Esophagus (tissue), 2 donors: ENCODE measurements at regions not wholly inside any gene's neighbourhood (a gene's known extent, or its start where the extent isn't known, plus 50 kb on each side); places are given as distances from the start of the nearest gene placed in this dataset.

ENCODE experiments used
- H3K27ac ChIP-seq, 2 donors: one replicate each; pipeline ENCODE4 v1.5.1; 2013; ENCODE audit warnings: low read depth in 2 of 2, mild to moderate bottlenecking in 2 of 2, inconsistent platforms in 1 of 2, low read length in 1 of 2, moderate library complexity in 1 of 2
- H3K27me3 ChIP-seq, 2 donors: one replicate each; pipeline ENCODE4 v1.6.1; 2013; ENCODE audit warnings: low read length in 2 of 2, control low read depth in 1 of 2, mild to moderate bottlenecking in 1 of 2; ENCODE audit not compliant: insufficient read depth in 2 of 2, control insufficient read depth in 1 of 2
- H3K36me3 ChIP-seq, 2 donors: one replicate each; pipeline ENCODE4 v1.6.1; 2013; ENCODE audit warnings: low read length in 1 of 2; ENCODE audit not compliant: control insufficient read depth in 2 of 2, insufficient read depth in 2 of 2
- H3K4me1 ChIP-seq, 2 donors: one replicate each; pipeline ENCODE4 v1.6.1; 2013; ENCODE audit warnings: low read length in 1 of 2; ENCODE audit not compliant: control insufficient read depth in 2 of 2, insufficient read depth in 2 of 2
- H3K4me3 ChIP-seq, 2 donors: one replicate each; pipeline ENCODE4 v1.5.1; 2013; ENCODE audit warnings: low read length in 2 of 2, mild to moderate bottlenecking in 2 of 2, low read depth in 1 of 2, moderate library complexity in 1 of 2
- H3K9me3 ChIP-seq, 2 donors: one replicate each; pipeline ENCODE4 v1.6.1; 2013; ENCODE audit warnings: mild to moderate bottlenecking in 2 of 2, low read depth in 1 of 2, low read length in 1 of 2, moderate library complexity in 1 of 2; ENCODE audit not compliant: control insufficient read depth in 2 of 2, insufficient read depth in 1 of 2
- WGBS, 2 donors: extraction: QIAGEN DNeasy Blood & Tissue Kit; methylation state at CpG; one replicate each; pipeline ENCODE4 v1.1.7; 2013; 5-methylcytosine and 5-hydroxymethylcytosine counted together
- donor health status: healthy with polysubstance abuse.
- donor health status: Bipolar disorder and iron deficiency.

- WGBS, 2 donors, result 59 to 67% methylated on average over 1 of the region's 1 CpG
- H3K27ac ChIP-seq, result no peak overlapping the region
Observed at GRCh38 chr11:12315024-12315423, 62.3 kb upstream of the PARVA start.

GRCh38 chr11:12316432-12316831 is 60.9 kb upstream of the PARVA start:
- Histone ChIP-seq H3K4me1 (no peaks in the 10 kb centered on the region), H3K27ac (no peak overlapping the region), H3K27me3 (no peaks in the 10 kb centered on the region), H3K9me3 (no peaks in the 10 kb centered on the region), H3K4me3 (no peak overlapping the region), H3K36me3 (no peaks in the 10 kb centered on the region)

More at GRCh38 chr11:12315024-12315423, 62.3 kb upstream of the PARVA start:
- no peak overlapping the region for H3K4me3 ChIP-seq
- H3K27me3 ChIP-seq, result no peaks in the 10 kb centered on the region
- H3K9me3 ChIP-seq, result no peaks in the 10 kb centered on the region
- H3K4me1 ChIP-seq, result no peaks in the 10 kb centered on the region
- H3K36me3 ChIP-seq, result no peaks in the 10 kb centered on the region

- H3K27me3 ChIP-seq, result no peaks in the 10 kb centered on the region
- no peaks in the 10 kb centered on the region for H3K4me1 ChIP-seq
- H3K27ac ChIP-seq, result peak overlapping the region in 1 of 2 donors; percentile 13
- WGBS, 2 donors, result 56 to 59% methylated on average over 10 of the region's 10 CpGs
- no peaks in the 10 kb centered on the region for H3K36me3 ChIP-seq
- no peaks in the 10 kb centered on the region for H3K9me3 ChIP-seq
- H3K4me3 ChIP-seq, result no peak overlapping the region
Observed at GRCh38 chr11:12318791-12319438, 58.5 kb upstream of the PARVA start.

- Histone ChIP-seq H3K4me1 (no peaks in the 10 kb centered on the region), H3K4me3 (no peak overlapping the region), H3K27me3 (no peaks in the 10 kb centered on the region), H3K27ac (peak overlapping the region in 1 of 2 donors; percentile 22), H3K36me3 (no peaks in the 10 kb centered on the region), H3K9me3 (no peaks in the 10 kb centered on the region)
- WGBS, 2 donors, result 0 to 10% methylated on average over 1 of the region's 1 CpG
Observed at GRCh38 chr11:12319461-12319951, 57.9 kb upstream of the PARVA start.

GRCh38 chr11:12319988-12320387 is 57.4 kb upstream of the PARVA start:
- no peaks in the 10 kb centered on the region for H3K9me3 ChIP-seq
- no peaks in the 10 kb centered on the region for H3K36me3 ChIP-seq
- no peak overlapping the region for H3K27ac ChIP-seq
- H3K27me3 ChIP-seq, result no peaks in the 10 kb centered on the region
- WGBS, 2 donors, result 75% methylated on average over 3 of the region's 3 CpGs
- no peaks in the 10 kb centered on the region for H3K4me1 ChIP-seq
- no peak overlapping the region for H3K4me3 ChIP-seq

- Histone ChIP-seq H3K4me1 (no peaks in the 10 kb centered on the region), H3K27me3 (no peaks in the 10 kb centered on the region), H3K27ac (no peak overlapping the region), H3K9me3 (no peaks in the 10 kb centered on the region), H3K36me3 (no peaks in the 10 kb centered on the region), H3K4me3 (no peak overlapping the region)
- 81 to 83% methylated on average over 8 of the region's 8 CpGs for WGBS, 2 donors
Observed at GRCh38 chr11:12321217-12321937, 56.0 kb upstream of the PARVA start.

GRCh38 chr11:12324585-12324984 is 52.8 kb upstream of the PARVA start:
- WGBS, 2 donors, result 94% methylated on average over 3 of the region's 3 CpGs
- no peaks in the 10 kb centered on the region for H3K9me3 ChIP-seq

More at GRCh38 chr11:12324585-12324984, 52.8 kb upstream of the PARVA start:
- Histone ChIP-seq H3K27ac (no peak overlapping the region), H3K27me3 (no peaks in the 10 kb centered on the region), H3K4me3 (no peak overlapping the region), H3K36me3 (no peaks in the 10 kb centered on the region), H3K4me1 (no peaks in the 10 kb centered on the region)
